HepG2 (cell line): ENCODE measurements at regions not wholly inside any gene's neighbourhood (a gene's known extent, or its start where the extent isn't known, plus 50 kb on each side); places are given as distances from the start of the nearest gene placed in this dataset.

Experiments
- ATAC-seq: fragments of 200-7000 bp; cut with Tn5 transposase; 3 replicates; pipeline ENCODE4 v1.9.1; 2020; ENCODE audit warnings: mild to moderate bottlenecking, moderate library complexity
- BruUV-seq: library from RNA; stranded (reverse); fragments of 400-500 nt; replicated peaks from 2 replicates; lab custom pipeline; 2021; lab: Mats Ljungman, UMichigan
- CTCF ChIA-PET: fragments of 300-600 bp; formaldehyde crosslinking; extraction: SDS; loops from one replicate; lab custom pipeline; 2021; ENCODE audit warnings: low total read pairs, inconsistent platforms, low intra/inter-chr PET ratio; lab: Yijun Ruan, JAX
- POLR2A ChIA-PET: fragments of 350-600 bp; sonication (Branson Sonifier 250); formaldehyde crosslinking; loops from one replicate; lab custom pipeline; 2020; ENCODE audit warnings: antibody characterized with exemption, inconsistent platforms; lab: Yijun Ruan, JAX
- DNase-seq: peaks from one replicate; pipeline ENCODE4 v3.0.0-alpha.2; 2015; ENCODE audit warnings: low spot score
- FAIRE-seq: peaks from 3 replicates; lab custom pipeline; 2011; peaks lifted over from hg19 to GRCh38; lab: Jason Lieb, UNC
- H2AFZ ChIP-seq: one replicate; pipeline ENCODE4 v1.6.1; 2011; ENCODE audit warnings: low read length, inconsistent platforms
- H3K27ac ChIP-seq: fragments of 300-600 bp; 3 replicates; pipeline ENCODE4 v1.8.0; 2011; ENCODE audit warnings: mixed run types, mild to moderate bottlenecking, mixed read lengths, low read length, inconsistent platforms; ENCODE audit not compliant: insufficient read depth; ENCODE audit errors: extremely low read length
- H3K27me3 ChIP-seq, 2 experiments: fragments of 200-600 bp in 1 of 2; 2 replicates in 1 of 2; 3 replicates in 1 of 2; pipeline versions ENCODE4 v1.6.0 to v1.8.0; 2011; ENCODE audit warnings: low read length in 2 of 2, mild to moderate bottlenecking in 2 of 2, moderate library complexity in 2 of 2, inconsistent platforms in 1 of 2; ENCODE audit not compliant: insufficient read depth in 2 of 2, control insufficient read depth in 1 of 2
- H3K36me3 ChIP-seq, 2 experiments: fragments of 200-600 bp in 1 of 2; replicated peaks in 1 of 2; 2 replicates in 1 of 2; 3 replicates in 1 of 2; pipeline versions ENCODE4 v1.5.1 to v1.8.0; 2011; ENCODE audit warnings: low read length in 2 of 2, inconsistent platforms in 1 of 2; ENCODE audit not compliant: insufficient read depth in 2 of 2, control insufficient read depth in 1 of 2
- H3K4me1 ChIP-seq: 2 replicates; pipeline ENCODE4 v1.5.1; 2012; ENCODE audit warnings: low read length, inconsistent platforms; ENCODE audit not compliant: insufficient read depth
- H3K4me2 ChIP-seq: 2 replicates; pipeline ENCODE4 v1.6.0; 2011; ENCODE audit warnings: low read depth, low read length, inconsistent platforms
- H3K4me3 ChIP-seq, 3 experiments: fragments of 200-600 bp in 1 of 3; sonication (generic), shearing (Covaris generic) in 1 of 3; replicated peaks in 1 of 3; 2 replicates each; pipeline ENCODE4 v1.5.1; 2011 to 2016; ENCODE audit warnings: low read length in 3 of 3, inconsistent platforms in 2 of 3, low read depth in 2 of 3, mild to moderate bottlenecking in 2 of 3, control low read depth in 1 of 3, mixed read lengths in 1 of 3; ENCODE audit not compliant: insufficient read depth in 1 of 3
- H3K79me2 ChIP-seq: one replicate; pipeline ENCODE4 v1.6.1; 2011; ENCODE audit warnings: low read length, inconsistent platforms; ENCODE audit not compliant: insufficient read depth
- H3K9ac ChIP-seq: 2 replicates; pipeline ENCODE4 v1.6.0; 2011; ENCODE audit warnings: mild to moderate bottlenecking, low read depth, low read length, inconsistent platforms; ENCODE audit not compliant: insufficient read depth
- H3K9me3 ChIP-seq: 2 replicates; pipeline ENCODE4 v1.5.1; 2012; ENCODE audit warnings: mild to moderate bottlenecking, low read length
- H4K20me1 ChIP-seq: 2 replicates; pipeline ENCODE4 v1.6.0; 2011; ENCODE audit warnings: inconsistent platforms, mild to moderate bottlenecking, low read length, moderate library complexity; ENCODE audit not compliant: insufficient read depth
- NFE2L1 ChIP-seq: sonication (generic); formaldehyde crosslinking; IDR thresholded peaks from 2 replicates; pipeline ENCODE4 v1.4.0; 2020; ENCODE audit warnings: missing genetic modification reagents, mild to moderate bottlenecking, borderline replicate concordance
- PHF5A ChIP-seq: IDR thresholded peaks from one replicate; pipeline ENCODE4 v1.6.1; 2018; ENCODE audit warnings: low read depth, missing genetic modification reagents; ENCODE audit not compliant: unreplicated experiment
- SP5 ChIP-seq: IDR thresholded peaks from 2 replicates; pipeline ENCODE4 v1.6.1; 2016; ENCODE audit warnings: low read depth, borderline replicate concordance
- WGBS: methylation state at CpG from one replicate; pipeline ENCODE4 v1.1.6; 2017; ENCODE audit warnings: low lambda C conversion rate; 5-methylcytosine and 5-hydroxymethylcytosine counted together
- in situ Hi-C: cut with HindIII; loops from 2 replicates; pipeline ENCODE4 v1.10.0; 2017; ENCODE audit warnings: low pct_unique_long_range_greater_than_20kb; ENCODE audit not compliant: extremely low pct_ligation_motif_present
- intact Hi-C: fragments of 100-400 bp; cut with micrococcal nuclease; formaldehyde crosslinking; loops from one replicate; pipeline ENCODE4 v1.10.0; 2022; ENCODE audit not compliant: unreplicated experiment
- TF ChIP-seq, protein P1 (sequence below): sonication (generic); formaldehyde crosslinking; IDR thresholded peaks from 2 replicates; pipeline ENCODE4 v1.4.0; 2020; ENCODE audit warnings: mild to moderate bottlenecking, missing genetic modification reagents

GRCh38 chr5:1959231-1959630 lies 76.5 kb upstream of the IRX4 start:
- no peak overlapping the region for H3K9ac ChIP-seq
- no peak overlapping the region for H3K27ac ChIP-seq
- ATAC-seq (no peak), DNase-seq (no peak), FAIRE-seq (no peak)
- no peaks in the 10 kb centered on the region for H3K4me1 ChIP-seq
- no peaks in the 10 kb centered on the region for H3K36me3 ChIP-seq
- no peaks in the 10 kb centered on the region for H3K79me2 ChIP-seq
- H4K20me1 ChIP-seq = no peaks in the 10 kb centered on the region
- H3K27me3 ChIP-seq = peaks cover 3 to 19% of the 10 kb centered on the region in 2 experiments; a peak in 4 of 5 replicates
- intact Hi-C loops (no loop called here), in situ Hi-C loops (no loop called here)
- H3K4me3 ChIP-seq = no peak overlapping the region
- 14% methylated on average over 6 of the region's 7 CpGs for WGBS
- no TSS peak for BruUV-seq
- ChIA-PET CTCF (no interaction called here), POLR2A (no interaction called here)
- no peak overlapping the region for H3K4me2 ChIP-seq
- TF ChIP-seq, protein P1, sequence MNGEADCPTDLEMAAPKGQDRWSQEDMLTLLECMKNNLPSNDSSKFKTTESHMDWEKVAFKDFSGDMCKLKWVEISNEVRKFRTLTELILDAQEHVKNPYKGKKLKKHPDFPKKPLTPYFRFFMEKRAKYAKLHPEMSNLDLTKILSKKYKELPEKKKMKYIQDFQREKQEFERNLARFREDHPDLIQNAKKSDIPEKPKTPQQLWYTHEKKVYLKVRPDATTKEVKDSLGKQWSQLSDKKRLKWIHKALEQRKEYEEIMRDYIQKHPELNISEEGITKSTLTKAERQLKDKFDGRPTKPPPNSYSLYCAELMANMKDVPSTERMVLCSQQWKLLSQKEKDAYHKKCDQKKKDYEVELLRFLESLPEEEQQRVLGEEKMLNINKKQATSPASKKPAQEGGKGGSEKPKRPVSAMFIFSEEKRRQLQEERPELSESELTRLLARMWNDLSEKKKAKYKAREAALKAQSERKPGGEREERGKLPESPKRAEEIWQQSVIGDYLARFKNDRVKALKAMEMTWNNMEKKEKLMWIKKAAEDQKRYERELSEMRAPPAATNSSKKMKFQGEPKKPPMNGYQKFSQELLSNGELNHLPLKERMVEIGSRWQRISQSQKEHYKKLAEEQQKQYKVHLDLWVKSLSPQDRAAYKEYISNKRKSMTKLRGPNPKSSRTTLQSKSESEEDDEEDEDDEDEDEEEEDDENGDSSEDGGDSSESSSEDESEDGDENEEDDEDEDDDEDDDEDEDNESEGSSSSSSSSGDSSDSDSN = no peak
- TF ChIP-seq PHF5A (no peak), SP5 (CRISPR knock-in tag) (no peak)
- H3K9me3 ChIP-seq = no peaks in the 10 kb centered on the region
- no peak overlapping the region for H2AFZ ChIP-seq

DNA sequence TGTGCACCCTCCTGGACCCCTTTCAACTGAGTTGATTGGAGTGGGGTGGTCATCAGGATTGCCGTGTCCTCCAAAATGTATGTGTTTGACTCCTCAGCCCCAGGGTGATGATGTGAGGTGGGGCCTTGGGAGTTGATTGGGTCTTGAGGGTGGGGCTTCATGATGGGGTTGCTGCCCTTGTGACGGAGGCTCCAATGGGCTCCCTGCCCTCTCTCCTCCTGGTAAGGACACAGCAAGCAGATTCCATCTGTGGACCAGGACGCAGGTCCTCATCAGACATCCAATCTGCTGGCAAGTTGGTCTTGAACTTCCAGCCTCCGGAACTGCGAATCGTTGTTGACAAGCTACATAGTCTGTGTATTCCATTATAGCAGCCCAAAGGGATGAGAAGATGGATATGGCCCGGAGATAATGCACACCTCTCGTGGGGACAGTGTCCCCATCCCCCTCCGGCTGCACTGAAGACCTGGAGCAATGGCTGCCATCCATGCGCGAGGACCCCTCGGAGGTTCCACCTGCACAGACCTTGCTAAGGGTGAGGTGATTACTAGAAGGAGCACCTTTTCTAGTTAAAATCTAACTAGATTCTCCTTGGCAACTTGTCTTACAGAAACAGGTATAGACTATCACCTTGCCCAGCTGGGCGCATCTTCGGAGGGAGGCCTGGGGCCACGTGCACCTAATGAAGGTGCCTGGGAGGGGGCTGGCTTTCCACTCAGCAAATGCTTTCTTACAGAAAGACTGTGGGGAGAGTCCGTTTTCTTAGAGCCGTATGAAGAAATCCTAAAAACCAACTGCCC lies 75.7 kb upstream of the IRX4 start:
- in situ Hi-C loops = no loop called here
- no peak for FAIRE-seq
- H3K4me2 ChIP-seq = no peak overlapping the region
- no TSS peak for BruUV-seq
- WGBS = 38% methylated on average over 12 of the region's 17 CpGs
- intact Hi-C loops = no loop called here
- TF ChIP-seq NFE2L1 (CRISPR knock-in tag) = no peak
- H3K9ac ChIP-seq = no peak overlapping the region
- H3K9me3 ChIP-seq = no peaks in the 10 kb centered on the region
- DNase-seq = no peak
- H3K27ac ChIP-seq = no peak overlapping the region
- no peak overlapping the region for H3K4me3 ChIP-seq
- H4K20me1 ChIP-seq = no peaks in the 10 kb centered on the region
- H3K36me3 ChIP-seq = no peaks in the 10 kb centered on the region
- no peak overlapping the region for H2AFZ ChIP-seq
- ChIA-PET CTCF (no interaction called here), POLR2A (no interaction called here)
- peaks cover 2 to 11% of the 10 kb centered on the region in 2 experiments; a peak in 4 of 5 replicates for H3K27me3 ChIP-seq
- no peaks in the 10 kb centered on the region for H3K79me2 ChIP-seq
- H3K4me1 ChIP-seq = no peaks in the 10 kb centered on the region
- no peak for ATAC-seq
